ENCODE measurements at regions not wholly inside any gene's neighbourhood (a gene's known extent, or its start where the extent isn't known, plus 50 kb on each side); places are given as distances from the start of the nearest gene placed in this dataset.

DNA sequence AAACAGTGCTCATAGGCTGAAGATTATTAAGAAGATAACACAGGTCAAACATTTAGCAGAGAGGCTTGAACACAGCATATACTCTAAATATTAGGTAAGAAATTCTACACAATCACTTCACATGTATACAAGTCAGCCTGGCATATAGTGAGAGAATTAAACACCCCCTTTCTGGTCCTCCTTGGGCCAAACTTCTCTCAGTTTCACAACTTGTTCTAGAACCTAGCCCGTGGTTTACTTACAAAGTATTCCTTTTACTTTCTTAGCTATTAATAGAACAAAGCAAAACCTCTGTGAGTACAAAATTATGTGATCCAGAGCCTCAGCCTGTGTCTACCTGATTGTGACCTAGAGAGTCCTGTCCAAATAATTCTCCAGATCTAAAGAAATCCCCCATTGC is 562.8 kb downstream of the TNS1 start:
- no peak for DNase-seq (ENCODE audit: low spot score)

DNA sequence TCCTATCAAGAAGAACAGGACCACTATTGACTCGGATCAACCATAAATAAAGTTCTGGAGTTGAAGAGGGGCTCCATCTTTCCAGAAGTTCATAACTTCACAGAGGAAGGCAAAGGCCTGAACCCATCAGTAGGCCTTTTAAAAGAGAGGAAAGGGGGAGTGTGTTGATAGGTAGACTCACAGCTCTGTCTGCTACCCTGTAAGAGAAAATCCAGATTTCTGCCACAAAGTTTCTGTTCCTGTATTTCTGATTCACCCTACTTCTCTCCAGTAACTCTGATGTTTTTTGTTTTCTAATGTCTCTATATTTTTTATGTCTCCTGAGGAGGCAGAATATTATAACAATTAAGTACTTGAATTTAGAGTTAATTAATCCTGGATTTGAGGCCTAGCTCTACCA is 564.0 kb downstream of the TNS1 start:
- no peak for DNase-seq (ENCODE audit: low spot score)

DNA sequence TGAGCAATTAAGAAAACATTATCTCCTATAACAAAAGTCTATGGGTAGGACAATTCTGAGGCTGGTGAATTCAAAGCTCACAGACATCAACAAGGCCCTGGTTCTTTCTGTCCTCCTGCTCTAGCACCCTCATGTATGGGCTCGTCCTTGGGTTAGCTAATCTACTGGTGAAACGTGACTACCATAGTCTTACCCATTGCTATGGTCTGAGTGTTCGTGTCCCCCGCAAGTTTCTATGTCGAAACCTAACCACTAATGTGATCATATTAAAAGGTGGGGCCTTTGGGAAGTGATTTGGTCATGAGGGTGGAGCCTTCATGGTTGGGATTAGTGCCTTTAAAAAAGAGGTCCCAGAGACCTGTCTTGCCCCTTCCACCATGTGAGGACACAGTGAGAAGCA is 564.7 kb downstream of the TNS1 start:
- no peak for DNase-seq (ENCODE audit: low spot score)

DNA sequence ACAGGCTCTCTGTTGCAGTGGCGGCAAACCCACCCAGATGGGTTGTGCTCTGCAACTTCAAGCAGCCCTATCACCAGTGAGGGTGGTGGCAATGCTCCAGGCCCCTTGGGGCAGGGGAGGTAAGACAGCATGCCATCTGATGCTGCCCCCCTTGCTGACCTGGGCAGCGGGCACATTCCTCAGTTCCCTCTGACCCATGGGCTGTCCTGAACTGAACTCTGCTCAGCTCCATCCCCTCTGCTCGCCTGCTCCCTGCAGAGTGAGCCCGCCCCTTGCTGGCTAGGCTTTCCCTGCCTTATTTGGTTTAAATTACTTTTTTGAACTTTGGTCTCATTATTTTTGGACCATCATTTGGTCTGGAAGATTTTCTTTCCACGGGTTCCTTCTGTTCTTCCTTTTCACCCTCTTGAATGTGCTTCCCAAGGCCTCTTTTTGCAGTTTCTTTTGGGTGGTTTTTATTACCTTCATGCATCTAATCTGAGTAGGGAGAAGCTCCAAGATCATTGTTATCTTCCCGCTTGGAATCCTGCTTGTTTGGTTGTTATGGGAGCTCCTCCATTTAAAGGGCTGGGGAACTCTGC is 565.4 kb downstream of the TNS1 start:
- no peak for DNase-seq (ENCODE audit: low spot score)

DNA sequence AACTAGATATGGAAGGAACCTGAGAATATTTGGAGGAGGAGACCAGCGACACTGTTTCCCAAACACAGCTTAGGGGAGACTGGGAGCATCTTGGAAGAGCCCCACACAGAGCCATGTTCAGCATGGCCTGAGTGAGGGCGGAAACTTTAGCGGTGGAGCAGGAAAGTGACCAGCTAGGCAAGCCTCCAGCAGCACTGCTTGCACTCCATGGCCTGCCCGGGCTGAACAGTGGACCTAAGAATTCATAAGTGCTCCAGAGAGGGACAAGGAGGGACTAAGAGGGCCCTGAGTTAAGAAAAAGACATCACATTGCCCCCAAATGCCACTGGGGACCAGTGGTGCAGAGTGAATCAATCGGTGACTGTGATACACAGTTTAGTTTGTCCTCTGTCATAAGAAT is 566.4 kb downstream of the TNS1 start:
- DNase-seq (ENCODE audit: low spot score): no peak

DNA sequence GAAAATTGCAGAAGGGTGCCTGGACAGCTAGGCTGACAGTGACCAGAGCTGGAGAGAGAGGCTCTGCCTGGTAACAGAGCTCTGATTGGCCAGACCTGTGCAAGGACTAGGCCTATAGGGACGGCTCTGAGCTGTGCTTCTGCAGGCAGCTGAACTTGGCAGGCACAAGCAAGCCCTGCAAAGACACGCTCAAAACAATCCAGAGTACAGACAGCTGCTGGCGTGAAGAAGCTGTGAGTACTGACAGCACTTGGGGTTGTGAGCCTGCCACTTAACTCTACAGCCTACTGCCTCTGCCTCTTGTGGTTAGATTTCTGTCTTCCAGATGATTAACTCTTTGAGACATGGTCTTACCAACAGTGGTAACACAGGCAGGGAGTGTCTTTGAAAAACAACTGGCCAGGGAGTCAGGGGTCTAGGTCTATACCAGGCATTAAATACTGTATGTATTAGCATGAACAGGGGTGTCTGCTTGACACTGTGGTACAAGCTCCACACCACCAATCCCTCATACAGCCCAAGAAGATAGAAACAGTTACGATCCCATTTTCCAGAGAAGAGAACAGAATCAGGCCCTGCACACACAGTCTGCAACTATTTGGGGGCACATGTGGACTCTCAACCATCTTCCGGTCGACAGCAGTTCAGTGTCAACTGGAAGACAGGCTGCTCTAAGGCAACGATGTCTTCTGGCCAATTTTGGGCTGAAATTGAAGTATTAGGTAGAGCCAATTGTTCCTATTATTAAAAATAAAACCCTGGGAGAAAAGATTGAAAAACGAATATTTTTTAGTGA is 568.4 kb downstream of the TNS1 start:
- DNase-seq (ENCODE audit: low spot score): peak; percentile 92

DNA sequence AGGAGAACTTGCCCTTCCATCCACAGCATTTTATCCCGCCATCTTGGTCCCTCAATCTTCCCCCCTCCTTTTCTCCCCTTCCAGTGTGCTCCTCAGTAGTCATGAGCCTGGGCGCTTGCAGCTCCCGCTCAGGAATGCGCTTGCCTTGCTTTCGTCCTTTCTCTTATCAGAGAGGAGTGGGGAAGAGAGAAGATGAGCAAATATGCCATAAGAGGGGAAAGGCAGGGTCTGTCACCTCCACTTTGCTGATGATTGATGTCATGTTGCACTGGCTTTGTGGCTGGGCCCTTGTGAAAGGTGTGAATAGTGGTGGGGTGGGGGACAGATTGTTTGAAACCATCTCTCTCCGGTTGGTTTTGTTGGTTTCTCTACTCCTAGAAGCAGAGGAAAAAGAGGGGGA is 569.3 kb downstream of the TNS1 start:
- DNase-seq (ENCODE audit: low spot score): no peak

DNA sequence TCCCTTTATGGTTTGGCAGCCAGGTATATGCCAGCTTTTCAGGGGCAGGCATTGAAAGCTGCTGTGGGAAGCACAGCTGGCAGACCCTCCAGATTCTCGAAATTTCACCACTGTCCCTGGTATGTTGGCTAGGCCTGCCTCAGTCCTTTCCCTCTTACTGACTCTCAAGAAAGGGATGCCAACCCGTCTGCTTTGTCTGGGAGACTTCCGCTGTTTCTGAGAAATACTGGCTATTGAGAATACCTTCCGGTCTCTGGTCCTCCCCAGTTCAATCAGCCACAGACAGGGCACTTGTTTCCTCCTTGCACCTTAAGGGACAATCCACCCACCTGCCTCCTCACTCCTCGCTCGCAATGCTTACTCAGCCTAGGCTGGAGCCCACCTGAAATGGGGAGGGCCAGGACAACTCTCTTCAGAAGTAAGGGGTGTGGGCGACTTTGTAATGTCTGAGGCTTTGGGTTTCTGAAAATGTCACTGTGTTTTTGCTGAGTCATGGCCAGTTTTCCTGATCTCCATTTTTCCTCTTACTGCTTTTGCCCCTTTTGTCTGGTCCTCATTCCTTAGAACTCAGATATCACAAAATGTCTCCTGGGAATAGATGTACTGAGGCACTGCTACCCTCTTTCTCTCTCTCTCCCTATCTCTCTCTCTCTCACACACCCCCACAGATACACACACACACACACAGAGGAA is 571.1 kb downstream of the TNS1 start:
- DNase-seq (ENCODE audit: low spot score): no peak

DNA sequence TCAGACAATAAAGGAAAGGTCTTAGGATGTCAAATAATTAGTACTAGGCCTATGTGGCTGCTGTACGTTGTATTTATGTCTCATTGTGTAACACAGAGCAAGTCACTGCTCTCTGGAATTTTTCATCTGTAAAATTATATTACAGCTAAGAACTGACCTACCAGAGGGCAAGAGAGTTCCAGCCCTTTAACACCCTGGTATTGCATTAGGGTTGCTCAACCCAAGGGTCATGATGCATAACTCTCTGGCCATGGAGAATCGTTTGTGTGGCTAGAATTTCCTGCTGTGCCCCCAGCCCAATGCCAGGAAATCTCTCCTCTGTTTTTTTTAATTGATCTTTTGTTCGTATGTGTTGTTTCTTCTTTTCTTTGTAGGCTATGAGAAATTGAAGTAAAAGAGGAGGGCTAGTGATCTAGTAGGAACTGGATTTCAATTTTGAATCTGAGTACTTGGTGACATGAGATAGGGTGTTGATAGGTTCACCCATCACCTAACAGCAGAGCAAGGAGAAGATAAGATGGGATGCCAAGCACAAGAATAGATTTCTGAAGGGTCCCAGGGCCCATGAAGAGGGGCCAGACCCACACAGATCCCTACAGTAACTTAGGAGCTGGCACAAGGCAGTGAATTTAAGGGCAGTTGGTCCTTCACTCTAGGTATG is 571.2 kb upstream of the TNP1 start:
- no peak for DNase-seq (ENCODE audit: low spot score)

DNA sequence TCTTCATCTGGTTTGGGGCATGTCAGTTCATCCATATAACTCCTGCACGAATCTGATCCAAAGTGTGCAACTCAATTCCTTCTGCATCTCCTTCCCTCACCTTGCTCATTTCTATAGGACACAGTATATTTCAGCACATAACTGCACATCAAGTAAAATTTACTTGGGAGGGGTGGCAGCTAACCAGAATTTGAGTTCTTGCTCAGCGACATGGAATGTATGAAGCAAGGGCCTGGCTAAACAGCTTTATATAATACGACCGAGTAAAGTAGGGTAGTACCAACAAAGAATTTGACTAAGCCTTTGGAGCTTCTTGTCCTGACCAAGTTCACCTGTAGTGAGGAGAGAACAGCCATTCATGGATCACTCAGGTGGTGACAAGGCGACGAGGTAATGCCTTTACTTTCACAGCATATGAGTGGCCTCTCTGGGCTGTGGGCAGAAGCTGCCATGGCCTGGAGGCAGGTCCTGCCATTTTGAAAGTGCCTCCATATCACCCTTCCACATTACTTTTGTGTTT is 570.2 kb upstream of the TNP1 start:
- DNase-seq (ENCODE audit: low spot score): no peak

DNA sequence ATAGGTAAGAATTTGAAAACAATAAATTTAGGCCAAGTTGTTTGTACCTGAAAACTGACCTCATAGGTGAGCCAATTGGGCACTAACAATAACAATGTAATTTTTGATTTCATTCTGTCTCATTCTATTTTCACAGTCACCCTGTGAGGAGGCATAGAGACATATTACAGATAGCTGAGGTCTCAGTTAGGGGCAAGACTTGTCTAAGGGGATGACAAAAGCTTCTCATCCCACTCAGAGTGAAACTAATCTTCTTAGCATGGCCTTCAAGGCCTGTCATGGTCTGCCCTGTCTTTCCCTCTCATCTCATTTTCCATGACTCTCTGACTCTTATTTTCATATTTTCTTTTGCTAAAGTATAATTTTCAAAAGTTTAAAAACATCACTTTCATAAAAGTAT is 562.0 kb upstream of the TNP1 start:
- DNase-seq (ENCODE audit: low spot score): no peak

DNA sequence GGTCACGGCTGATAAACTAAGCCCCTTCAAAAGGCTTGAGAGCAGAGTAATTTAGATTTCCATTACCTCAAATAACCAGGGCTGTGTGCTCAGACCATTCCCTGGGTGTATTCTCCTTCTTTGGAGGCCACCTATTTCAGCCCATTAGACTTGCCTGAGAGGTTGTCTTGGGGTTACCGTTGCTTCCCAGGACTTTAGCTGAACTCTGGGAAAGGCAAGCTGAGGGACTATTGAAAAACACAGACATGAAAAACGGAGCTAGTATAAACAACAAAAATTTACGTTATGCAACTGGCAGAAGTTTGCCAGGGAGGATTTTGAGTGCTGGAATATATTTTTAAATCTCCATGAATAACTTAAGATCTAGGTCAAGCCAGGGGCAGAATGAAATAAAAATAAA is 561.0 kb upstream of the TNP1 start:
- no peak for DNase-seq (ENCODE audit: low spot score)

DNA sequence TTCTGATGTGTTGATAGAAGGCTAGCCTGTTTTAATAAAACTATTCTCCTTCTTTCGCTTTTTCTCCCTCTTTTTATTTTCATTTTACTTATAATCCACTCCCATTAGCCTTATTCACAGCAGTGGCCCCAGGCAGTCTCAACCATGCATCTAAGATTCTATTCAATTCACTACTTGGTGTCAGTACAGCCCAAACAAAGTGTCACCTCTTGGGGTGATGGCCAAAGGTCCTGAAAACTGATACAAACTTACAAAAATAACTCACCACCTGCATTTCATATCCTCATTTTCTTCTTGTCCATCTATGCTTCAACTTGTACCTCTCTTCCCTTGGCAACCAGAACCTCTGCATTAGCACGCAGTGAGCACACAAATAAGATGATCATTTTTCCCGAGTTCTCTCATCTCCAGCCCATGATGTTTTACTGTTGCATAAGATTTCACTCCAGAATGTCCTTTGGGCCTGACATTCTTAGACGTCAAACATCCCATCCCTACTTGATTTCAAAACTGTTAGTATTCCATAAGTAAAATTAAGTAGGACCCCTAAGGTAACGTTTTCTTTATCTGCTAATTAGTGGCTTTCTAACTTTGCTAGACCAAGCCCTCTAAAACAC is 559.3 kb upstream of the TNP1 start:
- no peak for DNase-seq (ENCODE audit: low spot score)

DNA sequence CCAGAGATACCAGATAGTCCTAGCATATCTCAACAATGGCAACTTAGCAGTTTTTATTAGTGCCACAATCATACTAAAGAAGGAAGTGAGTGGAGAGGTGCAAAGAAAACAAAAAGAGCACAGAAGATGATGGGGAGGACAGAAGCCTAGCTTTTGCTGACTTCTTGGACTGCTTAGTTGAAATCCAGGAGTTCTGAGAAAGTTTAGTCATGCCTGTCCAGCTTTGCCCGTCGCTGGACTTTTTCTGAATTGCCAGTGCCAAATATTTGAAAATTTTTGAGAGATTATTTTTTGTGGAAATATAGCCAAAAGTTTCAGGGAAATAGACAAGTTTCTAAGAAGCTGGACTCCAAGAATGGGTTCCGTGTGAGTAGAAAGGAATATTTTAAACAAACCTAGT is 558.7 kb upstream of the TNP1 start:
- DNase-seq (ENCODE audit: low spot score): no peak

DNA sequence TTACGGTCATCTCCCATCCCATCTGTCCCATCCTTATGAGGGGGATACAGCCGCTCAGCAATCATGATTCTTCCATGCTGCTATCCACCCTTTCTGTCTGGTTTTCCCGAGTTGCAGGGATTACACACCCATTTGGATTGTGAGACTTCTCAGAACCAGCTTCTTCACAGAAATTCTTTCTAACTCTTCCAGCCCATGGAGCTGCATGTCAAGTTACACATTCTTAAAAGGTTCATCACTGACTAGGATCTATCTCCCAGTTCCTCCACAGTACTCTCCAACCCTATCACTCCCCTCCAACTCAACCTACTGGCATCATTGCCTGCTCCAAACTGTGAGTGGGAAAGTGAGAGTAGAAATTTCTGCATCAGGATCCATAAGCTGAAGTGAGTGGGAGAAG is 558.2 kb upstream of the TNP1 start:
- no peak for DNase-seq (ENCODE audit: low spot score)

DNA sequence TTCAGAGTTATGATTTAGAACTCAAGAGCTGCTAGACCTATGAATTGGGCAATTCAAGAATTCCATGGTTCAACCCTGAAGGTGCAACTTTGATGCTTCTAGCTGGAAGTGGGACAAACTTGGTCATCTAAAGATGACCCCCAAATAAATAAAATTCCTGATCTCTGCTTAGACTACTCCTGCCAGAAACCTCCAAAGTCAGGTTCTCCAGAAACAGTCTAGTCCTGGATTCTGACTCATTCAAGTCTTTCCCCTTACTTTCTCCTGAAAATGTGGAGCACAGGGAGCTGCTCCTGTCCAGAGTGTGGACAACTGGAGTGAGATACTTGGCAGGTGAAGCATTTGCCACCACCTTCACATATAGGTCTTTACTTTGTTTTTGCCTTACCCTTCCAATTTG is 557.7 kb upstream of the TNP1 start:
- DNase-seq (ENCODE audit: low spot score): no peak

DNA sequence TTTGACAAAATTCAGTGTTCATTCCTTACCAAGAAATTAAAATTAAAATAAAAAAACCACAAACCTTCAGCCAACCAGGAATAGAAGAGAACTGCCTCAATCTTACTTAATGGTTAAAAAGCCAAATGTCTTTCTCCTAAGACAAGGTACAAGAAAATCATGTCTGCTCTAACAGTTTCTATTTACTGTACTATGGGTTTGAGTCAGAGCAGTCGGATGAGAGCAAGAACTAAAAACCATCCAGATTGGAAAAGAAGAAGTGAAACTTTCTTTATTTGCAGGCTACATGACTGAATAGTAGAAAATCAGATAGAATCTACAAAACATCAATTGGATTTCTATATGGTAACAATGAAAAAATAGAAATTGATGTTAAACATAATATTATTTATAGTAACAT is 555.5 kb upstream of the TNP1 start:
- no peak for DNase-seq (ENCODE audit: low spot score)

DNA sequence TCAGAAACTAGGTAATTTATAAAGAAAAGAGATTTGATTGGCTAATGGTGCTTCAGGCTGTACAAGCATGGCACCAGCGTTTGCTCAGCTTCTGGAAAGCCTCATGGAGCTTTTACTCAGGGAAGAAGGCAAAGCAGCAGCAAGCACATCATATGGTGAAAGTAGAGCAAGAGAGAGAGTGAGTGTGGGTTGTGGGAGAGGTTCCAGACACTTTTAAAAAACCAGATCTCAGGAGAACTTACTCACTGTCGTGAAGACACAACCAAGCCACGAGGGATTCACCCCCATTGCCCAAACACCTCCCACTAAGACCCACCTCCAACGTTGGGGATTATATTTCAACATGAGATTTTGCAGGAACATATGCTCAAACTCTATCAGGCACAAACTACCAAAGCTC is 554.6 kb upstream of the TNP1 start:
- DNase-seq (ENCODE audit: low spot score): no peak

DNA sequence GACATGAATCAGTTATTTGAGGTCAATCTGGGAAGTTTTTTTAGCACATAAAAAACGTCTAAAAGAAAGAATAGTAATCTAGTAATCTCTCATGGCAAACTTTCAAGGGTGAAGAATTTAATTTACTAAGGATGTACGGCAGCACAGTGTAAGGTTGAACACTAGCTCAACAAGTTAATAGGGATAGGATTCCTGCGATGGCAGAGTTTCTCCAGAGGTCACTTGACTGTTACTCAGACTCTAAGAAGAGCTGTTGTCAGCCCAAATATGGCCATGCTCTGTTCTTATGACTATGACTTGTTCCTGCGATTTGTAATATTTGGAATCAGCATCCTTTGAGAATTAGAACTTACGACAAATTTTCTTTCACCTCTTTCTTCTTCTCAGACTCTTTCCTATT is 553.3 kb upstream of the TNP1 start:
- DNase-seq (ENCODE audit: low spot score): peak; percentile 56

DNA sequence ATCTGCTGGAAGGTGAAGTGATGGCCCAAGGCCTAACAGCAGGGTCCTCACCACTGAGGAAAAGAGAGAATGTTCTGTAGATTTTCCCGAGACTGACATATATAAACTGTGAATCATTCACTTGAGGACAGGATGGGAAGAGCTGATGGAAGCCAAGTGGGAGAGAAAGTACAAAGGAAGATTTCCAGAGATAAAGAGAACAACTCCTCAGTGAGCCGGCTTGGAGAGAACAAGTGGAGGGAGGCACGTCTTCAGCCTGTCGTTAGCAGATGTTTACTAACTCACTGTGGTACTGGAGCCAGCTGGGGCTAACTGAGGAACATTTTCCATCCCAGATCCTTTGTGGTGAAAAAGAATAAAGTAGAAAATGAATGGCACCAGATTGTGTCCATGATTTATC is 552.9 kb upstream of the TNP1 start:
- peak; percentile 20 for DNase-seq (ENCODE audit: low spot score)

DNA sequence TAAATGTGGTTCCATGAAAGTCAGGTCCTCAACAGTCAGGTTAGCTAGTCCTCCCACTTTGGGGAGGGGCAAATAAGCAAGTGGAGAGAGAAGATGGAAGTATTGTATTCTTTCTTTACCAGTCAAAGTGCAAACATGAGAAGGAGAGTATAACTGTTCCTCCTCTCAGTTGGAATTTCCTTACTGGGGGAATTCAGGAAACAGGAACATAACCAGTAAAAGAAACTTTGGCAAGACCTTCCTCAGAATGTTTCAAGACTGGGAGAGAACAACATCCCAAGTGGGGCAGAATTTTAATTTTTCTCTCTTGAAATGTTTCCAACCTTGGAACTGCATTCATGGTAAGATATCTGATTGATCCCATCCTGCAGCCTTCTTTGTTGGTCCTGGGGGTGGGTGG is 552.4 kb upstream of the TNP1 start:
- no peak for DNase-seq (ENCODE audit: low spot score)

DNA sequence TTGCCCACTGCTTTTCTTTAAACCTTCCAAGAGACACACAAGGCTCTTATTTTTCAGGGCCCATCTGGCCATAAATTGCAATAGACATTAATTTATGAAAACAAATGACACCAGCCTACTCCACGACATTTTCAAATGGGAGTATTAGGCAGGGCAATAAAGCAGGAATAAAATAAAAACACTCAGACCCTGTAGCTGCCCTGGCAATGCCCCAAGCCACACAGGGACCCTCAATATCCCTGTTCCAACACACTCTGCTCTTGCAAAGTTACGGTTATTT is 550.8 kb upstream of the TNP1 start:
- DNase-seq (ENCODE audit: low spot score): no peak

Data from COLO829 (cell line).